HCT116 (cell line): ENCODE measurements at regions not wholly inside any gene's neighbourhood (a gene's known extent, or its start where the extent isn't known, plus 50 kb on each side); places are given as distances from the start of the nearest gene placed in this dataset.

Experiments used
- ATAC-seq: fragments of 200-7000 bp; cut with Tn5 transposase; 2 replicates; pipeline ENCODE4 v1.9.1; 2020; ENCODE audit warnings: mild to moderate bottlenecking, moderate library complexity
- BruUV-seq: library from RNA; stranded (reverse); fragments of 400-500 nt; replicated peaks from 2 replicates; lab custom pipeline; 2021; lab: Mats Ljungman, UMichigan
- CTCF ChIA-PET: fragments of 300-600 bp; sonication (Branson Sonifier 250); formaldehyde crosslinking; loops from one replicate; lab custom pipeline; 2021; ENCODE audit warnings: antibody characterized with exemption; lab: Charles Lee
- POLR2A ChIA-PET: fragments of 300-600, 350-600 bp; sonication (Branson Sonifier 250); formaldehyde crosslinking; loops from one replicate; lab custom pipeline; 2021; ENCODE audit warnings: antibody characterized with exemption; lab: Charles Lee
- RAD21 ChIA-PET, 2 experiments: fragments of 300-600 bp; sonication (Branson Sonifier 250); formaldehyde crosslinking; loops; one replicate each; lab custom pipeline; 2023; ENCODE audit warnings: low total read pairs in 2 of 2; ENCODE audit not compliant: uncharacterized antibody in 2 of 2, unreplicated experiment in 2 of 2, low non-redundant PET in 1 of 2; lab: Charles Lee
- DNase-seq: peaks from one replicate; pipeline ENCODE4 v3.0.0-alpha.2; 2010; ENCODE audit warnings: low read depth, low spot score
- H2AFZ ChIP-seq: fragments of 200-600 bp; shearing (Covaris generic), sonication (generic); 2 replicates; pipeline ENCODE4 v1.6.1; 2017; ENCODE audit warnings: low read depth, mixed run types, mixed read lengths, antibody characterized with exemption, low read length; ENCODE audit not compliant: poor library complexity, severe bottlenecking
- H3K27ac ChIP-seq: 2 replicates; pipeline ENCODE4 v1.5.1; 2012; ENCODE audit warnings: low read depth, low read length
- H3K27me3 ChIP-seq: fragments of 200-600 bp; sonication (generic); 2 replicates; pipeline ENCODE4 v1.6.1; 2016; ENCODE audit warnings: mixed run types, low read length, mixed read lengths; ENCODE audit not compliant: insufficient read depth
- H3K36me3 ChIP-seq, 2 experiments: fragments of 200-500 bp in 1 of 2; fragments of 200-600 bp in 1 of 2; sonication (Bioruptor generic) in 1 of 2; sonication (generic) in 1 of 2; 2 replicates each; pipeline versions ENCODE4 v1.5.1 to v1.6.1; 2014 to 2016; ENCODE audit warnings: low read length in 2 of 2, inconsistent platforms in 1 of 2, mixed read lengths in 1 of 2, mixed run types in 1 of 2; ENCODE audit not compliant: insufficient read depth in 2 of 2, control insufficient read depth in 1 of 2
- H3K4me1 ChIP-seq, 2 experiments: fragments of 200-600 bp in 1 of 2; sonication (generic) in 1 of 2; 2 replicates each; pipeline versions ENCODE4 v1.5.1 to v1.6.1; 2012 to 2017; ENCODE audit warnings: low read length in 2 of 2, inconsistent platforms in 1 of 2, mild to moderate bottlenecking in 1 of 2, mixed read lengths in 1 of 2, mixed run types in 1 of 2, moderate library complexity in 1 of 2; ENCODE audit not compliant: insufficient read depth in 2 of 2, control insufficient read depth in 1 of 2
- H3K4me2 ChIP-seq: fragments of 200-600 bp; sonication (generic); 2 replicates; pipeline ENCODE4 v1.6.1; 2017; ENCODE audit warnings: mixed run types, low read length, mixed read lengths
- H3K4me3 ChIP-seq, 2 experiments: fragments of 200-600 bp in 1 of 2; sonication (generic) in 1 of 2; replicated peaks in 1 of 2; 2 replicates each; pipeline ENCODE4 v1.5.1; 2011 to 2016; ENCODE audit warnings: low read length in 2 of 2, control low read depth in 1 of 2, low read depth in 1 of 2, mild to moderate bottlenecking in 1 of 2, mixed read lengths in 1 of 2, mixed run types in 1 of 2
- H3K79me2 ChIP-seq: fragments of 200-600 bp; sonication (generic); 2 replicates; pipeline ENCODE4 v1.6.1; 2017; ENCODE audit warnings: mild to moderate bottlenecking, mixed run types, low read length, moderate library complexity, mixed read lengths; ENCODE audit not compliant: insufficient read depth
- H3K9ac ChIP-seq: fragments of 200-600 bp; sonication (generic); 2 replicates; pipeline ENCODE4 v1.6.1; 2016; ENCODE audit warnings: low read length, mixed read lengths
- H3K9me2 ChIP-seq: fragments of 200-600 bp; sonication (generic), shearing (Covaris generic); 2 replicates; pipeline ENCODE4 v1.6.1; 2017; ENCODE audit warnings: mixed run types, mild to moderate bottlenecking, moderate library complexity; ENCODE audit not compliant: insufficient read depth
- H3K9me3 ChIP-seq, 2 experiments: fragments of 200-500 bp in 1 of 2; fragments of 200-600 bp in 1 of 2; sonication (Bioruptor generic) in 1 of 2; sonication (generic) in 1 of 2; 2 replicates each; pipeline ENCODE4 v1.6.1; 2014 to 2017; ENCODE audit warnings: low read length in 2 of 2, mixed read lengths in 2 of 2, inconsistent platforms in 1 of 2, low read depth in 1 of 2, mild to moderate bottlenecking in 1 of 2, mixed run types in 1 of 2, moderate library complexity in 1 of 2; ENCODE audit not compliant: control insufficient read depth in 1 of 2, insufficient read depth in 1 of 2
- H4K20me1 ChIP-seq: fragments of 200-600 bp; sonication (generic), shearing (Covaris generic); 2 replicates; pipeline ENCODE4 v1.6.1; 2017; ENCODE audit warnings: mixed run types, mild to moderate bottlenecking, moderate library complexity; ENCODE audit not compliant: insufficient read depth
- ATF3 ChIP-seq: IDR thresholded peaks from 2 replicates; pipeline ENCODE4 v1.6.1; 2012
- CBX3 ChIP-seq: IDR thresholded peaks from 2 replicates; pipeline ENCODE4 v1.6.1; 2012; ENCODE audit warnings: low read depth
- EGR1 ChIP-seq: IDR thresholded peaks from 2 replicates; pipeline ENCODE4 v1.6.1; 2012; ENCODE audit warnings: low read depth
- ELF1 ChIP-seq: IDR thresholded peaks from 2 replicates; pipeline ENCODE4 v1.6.1; 2012; ENCODE audit warnings: low read depth, borderline replicate concordance
- EZH2 ChIP-seq: fragments of 200-600 bp; sonication (generic); IDR thresholded peaks from 2 replicates; pipeline ENCODE4 v1.6.1; 2017; ENCODE audit warnings: antibody characterized with exemption, mixed run types
- EZH2phosphoT487 ChIP-seq: fragments of 200-600 bp; IDR thresholded peaks from 2 replicates; pipeline ENCODE4 v1.6.1; 2018; ENCODE audit warnings: antibody characterized with exemption, borderline replicate concordance
- FOSL1 ChIP-seq: IDR thresholded peaks from 2 replicates; pipeline ENCODE4 v1.6.1; 2012; ENCODE audit warnings: low read depth
- POLR2A ChIP-seq: IDR thresholded peaks from 2 replicates; pipeline ENCODE4 v1.7.0; 2011; ENCODE audit warnings: borderline replicate concordance; ENCODE audit not compliant: insufficient read depth, insufficient read length; ENCODE audit errors: extremely low read depth
- POLR2AphosphoS5 ChIP-seq: IDR thresholded peaks from 2 replicates; pipeline ENCODE4 v1.6.1; 2011; ENCODE audit warnings: mild to moderate bottlenecking, low read depth, low read length, moderate library complexity
- SIN3A ChIP-seq: IDR thresholded peaks from 2 replicates; pipeline ENCODE4 v1.6.1; 2012; ENCODE audit warnings: low read depth
- SP1 ChIP-seq: IDR thresholded peaks from 2 replicates; pipeline ENCODE4 v1.6.1; 2012; ENCODE audit warnings: low read depth
- TCF7L2 ChIP-seq: IDR thresholded peaks from 2 replicates; pipeline ENCODE4 v1.7.0; 2011; ENCODE audit warnings: borderline replicate concordance, inconsistent platforms; ENCODE audit not compliant: insufficient read depth, insufficient read length; ENCODE audit errors: extremely low read depth
- YY1 ChIP-seq: IDR thresholded peaks from 2 replicates; pipeline ENCODE4 v1.6.1; 2011; ENCODE audit warnings: low read length, low read depth, moderate library complexity, mild to moderate bottlenecking; ENCODE audit not compliant: insufficient replicate concordance; ENCODE audit errors: extremely low read depth
- ZFX ChIP-seq: fragments of 450-650 bp; IDR thresholded peaks from 2 replicates; pipeline ENCODE4 v1.6.1; 2017
- ZNF274 ChIP-seq: fragments of 200-500 bp; sonication (Bioruptor generic); IDR thresholded peaks from 2 replicates; pipeline ENCODE4 v1.6.1; 2014; ENCODE audit warnings: mild to moderate bottlenecking, low read depth, low read length, inconsistent platforms
- intact Hi-C: fragments of 100-400 bp; cut with micrococcal nuclease; formaldehyde crosslinking; loops from 2 replicates; pipeline ENCODE4 v1.10.0; 2022
- TF ChIP-seq, protein P1 (sequence below): IDR thresholded peaks from 2 replicates; pipeline ENCODE4 v1.6.1; 2011; ENCODE audit warnings: mild to moderate bottlenecking, low read length, moderate library complexity; ENCODE audit not compliant: insufficient replicate concordance; ENCODE audit errors: extremely low read depth
- TF ChIP-seq, protein P2 (sequence below): IDR thresholded peaks from 2 replicates; pipeline ENCODE4 v1.6.1; 2012; ENCODE audit warnings: low read depth

- no peak for ATAC-seq
- no peak for TF ChIP-seq SIN3A
- TF ChIP-seq, protein P1, sequence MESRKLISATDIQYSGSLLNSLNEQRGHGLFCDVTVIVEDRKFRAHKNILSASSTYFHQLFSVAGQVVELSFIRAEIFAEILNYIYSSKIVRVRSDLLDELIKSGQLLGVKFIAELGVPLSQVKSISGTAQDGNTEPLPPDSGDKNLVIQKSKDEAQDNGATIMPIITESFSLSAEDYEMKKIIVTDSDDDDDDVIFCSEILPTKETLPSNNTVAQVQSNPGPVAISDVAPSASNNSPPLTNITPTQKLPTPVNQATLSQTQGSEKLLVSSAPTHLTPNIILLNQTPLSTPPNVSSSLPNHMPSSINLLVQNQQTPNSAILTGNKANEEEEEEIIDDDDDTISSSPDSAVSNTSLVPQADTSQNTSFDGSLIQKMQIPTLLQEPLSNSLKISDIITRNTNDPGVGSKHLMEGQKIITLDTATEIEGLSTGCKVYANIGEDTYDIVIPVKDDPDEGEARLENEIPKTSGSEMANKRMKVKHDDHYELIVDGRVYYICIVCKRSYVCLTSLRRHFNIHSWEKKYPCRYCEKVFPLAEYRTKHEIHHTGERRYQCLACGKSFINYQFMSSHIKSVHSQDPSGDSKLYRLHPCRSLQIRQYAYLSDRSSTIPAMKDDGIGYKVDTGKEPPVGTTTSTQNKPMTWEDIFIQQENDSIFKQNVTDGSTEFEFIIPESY: no peak
- no peak for TF ChIP-seq YY1
- TF ChIP-seq TCF7L2: no peak
- TF ChIP-seq POLR2A: no peak
- no peak for TF ChIP-seq POLR2AphosphoS5
- no peak for TF ChIP-seq SP1
- no peak for TF ChIP-seq CBX3
- TF ChIP-seq ATF3: no peak
- no peak for TF ChIP-seq EZH2phosphoT487
- no peak for TF ChIP-seq ZNF274
- TF ChIP-seq, protein P2, sequence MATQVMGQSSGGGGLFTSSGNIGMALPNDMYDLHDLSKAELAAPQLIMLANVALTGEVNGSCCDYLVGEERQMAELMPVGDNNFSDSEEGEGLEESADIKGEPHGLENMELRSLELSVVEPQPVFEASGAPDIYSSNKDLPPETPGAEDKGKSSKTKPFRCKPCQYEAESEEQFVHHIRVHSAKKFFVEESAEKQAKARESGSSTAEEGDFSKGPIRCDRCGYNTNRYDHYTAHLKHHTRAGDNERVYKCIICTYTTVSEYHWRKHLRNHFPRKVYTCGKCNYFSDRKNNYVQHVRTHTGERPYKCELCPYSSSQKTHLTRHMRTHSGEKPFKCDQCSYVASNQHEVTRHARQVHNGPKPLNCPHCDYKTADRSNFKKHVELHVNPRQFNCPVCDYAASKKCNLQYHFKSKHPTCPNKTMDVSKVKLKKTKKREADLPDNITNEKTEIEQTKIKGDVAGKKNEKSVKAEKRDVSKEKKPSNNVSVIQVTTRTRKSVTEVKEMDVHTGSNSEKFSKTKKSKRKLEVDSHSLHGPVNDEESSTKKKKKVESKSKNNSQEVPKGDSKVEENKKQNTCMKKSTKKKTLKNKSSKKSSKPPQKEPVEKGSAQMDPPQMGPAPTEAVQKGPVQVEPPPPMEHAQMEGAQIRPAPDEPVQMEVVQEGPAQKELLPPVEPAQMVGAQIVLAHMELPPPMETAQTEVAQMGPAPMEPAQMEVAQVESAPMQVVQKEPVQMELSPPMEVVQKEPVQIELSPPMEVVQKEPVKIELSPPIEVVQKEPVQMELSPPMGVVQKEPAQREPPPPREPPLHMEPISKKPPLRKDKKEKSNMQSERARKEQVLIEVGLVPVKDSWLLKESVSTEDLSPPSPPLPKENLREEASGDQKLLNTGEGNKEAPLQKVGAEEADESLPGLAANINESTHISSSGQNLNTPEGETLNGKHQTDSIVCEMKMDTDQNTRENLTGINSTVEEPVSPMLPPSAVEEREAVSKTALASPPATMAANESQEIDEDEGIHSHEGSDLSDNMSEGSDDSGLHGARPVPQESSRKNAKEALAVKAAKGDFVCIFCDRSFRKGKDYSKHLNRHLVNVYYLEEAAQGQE: no peak
- no peak for TF ChIP-seq EZH2
- no peak for TF ChIP-seq ZFX
- TF ChIP-seq ELF1: no peak
- no peak for TF ChIP-seq FOSL1
- no peak for TF ChIP-seq EGR1
- Histone ChIP-seq H2AFZ (no peak overlapping the region), H3K4me3 (no peak overlapping the region), H4K20me1 (no peaks in the 10 kb centered on the region), H3K79me2 (no peaks in the 10 kb centered on the region), H3K4me2 (no peak overlapping the region), H3K4me1 (no peaks in the 10 kb centered on the region), H3K9me3 (peaks cover 15 to 23% of the 10 kb centered on the region in 2 experiments; a peak in 2 of 4 replicates), H3K27me3 (no peaks in the 10 kb centered on the region), H3K9me2 (no peaks in the 10 kb centered on the region), H3K9ac (no peak overlapping the region), H3K36me3 (no peaks in the 10 kb centered on the region), H3K27ac (no peak overlapping the region)
- no TSS peak for BruUV-seq
- intact Hi-C loops: no loop called here
- ChIA-PET CTCF (no interaction called here), RAD21 (no interaction called here), POLR2A (no interaction called here)
- DNase-seq: no peak
Observed at GRCh38 chr1:238177351-238177750, 286.6 kb upstream of the ZP4 start.
